ENCODE measurements at regions not wholly inside any gene's neighbourhood (a gene's known extent, or its start where the extent isn't known, plus 50 kb on each side); places are given as distances from the start of the nearest gene placed in this dataset.

- no peaks in the 10 kb centered on the region for H3K4me1 ChIP-seq
- no peaks in the 10 kb centered on the region for H3K36me3 ChIP-seq
- H3K4me3 ChIP-seq, result no peak overlapping the region
- no peak overlapping the region for H3K27ac ChIP-seq
- H3K27me3 ChIP-seq, result no peaks in the 10 kb centered on the region
- WGBS, 2 donors, result 71 to 75% methylated on average over 3 of the region's 3 CpGs
- no peak for ATAC-seq (ENCODE audit: low FRiP score in 2 of 2)
- TF ChIP-seq POLR2A (IDR thresholded peaks at IDR 0.05), result no peak
- TF ChIP-seq EP300 (IDR thresholded peaks at IDR 0.05), result no peak
- TF ChIP-seq POLR2AphosphoS5 (IDR thresholded peaks at IDR 0.05), result no peak
- no peak for TF ChIP-seq CTCF (IDR thresholded peaks at IDR 0.05)
- no peaks in the 10 kb centered on the region for H3K9me3 ChIP-seq
- no peak for DNase-seq
These were observed 232.5 kb upstream of the ZP4 start for GRCh38 chr1:238123201-238123600.

GRCh38 chr1:238119861-238120260 lies 229.1 kb upstream of the ZP4 start:
- ATAC-seq (ENCODE audit: low FRiP score in 2 of 2), result no peak
- Histone ChIP-seq H3K4me3 (no peak overlapping the region), H3K27ac (no peak overlapping the region), H3K4me1 (no peaks in the 10 kb centered on the region), H3K9me3 (no peaks in the 10 kb centered on the region), H3K36me3 (no peaks in the 10 kb centered on the region), H3K27me3 (no peaks in the 10 kb centered on the region)
- WGBS, 2 donors, result 53 to 74% methylated on average over 1 of the region's 1 CpG
- TF ChIP-seq POLR2A (IDR thresholded peaks at IDR 0.05) (no peak), CTCF (IDR thresholded peaks at IDR 0.05) (no peak), EP300 (IDR thresholded peaks at IDR 0.05) (no peak), POLR2AphosphoS5 (IDR thresholded peaks at IDR 0.05) (no peak)
- DNase-seq, result no peak

- WGBS, 2 donors, result 55 to 57% methylated on average over 4 of the region's 4 CpGs
- Histone ChIP-seq H3K4me1 (no peaks in the 10 kb centered on the region), H3K4me3 (no peak overlapping the region), H3K36me3 (no peaks in the 10 kb centered on the region), H3K9me3 (no peaks in the 10 kb centered on the region), H3K27ac (no peak overlapping the region), H3K27me3 (no peaks in the 10 kb centered on the region)
- ATAC-seq (ENCODE audit: low FRiP score in 2 of 2) (no peak), DNase-seq (no peak)
- TF ChIP-seq POLR2AphosphoS5 (IDR thresholded peaks at IDR 0.05), result no peak
- no peak for TF ChIP-seq POLR2A (IDR thresholded peaks at IDR 0.05)
- no peak for TF ChIP-seq EP300 (IDR thresholded peaks at IDR 0.05)
- TF ChIP-seq CTCF (IDR thresholded peaks at IDR 0.05), result no peak
These were observed 228.3 kb upstream of the ZP4 start for GRCh38 chr1:238119060-238119459.

- no peak for TF ChIP-seq CTCF (IDR thresholded peaks at IDR 0.05)
- no peak for TF ChIP-seq POLR2AphosphoS5 (IDR thresholded peaks at IDR 0.05)
- TF ChIP-seq EP300 (IDR thresholded peaks at IDR 0.05), result no peak
These were observed 225.1 kb upstream of the ZP4 start for GRCh38 chr1:238115852-238116251.

GRCh38 chr1:238112952-238113621 lies 222.4 kb upstream of the ZP4 start:
- H3K4me3 ChIP-seq, result no peak overlapping the region
- H3K9me3 ChIP-seq, result no peaks in the 10 kb centered on the region
- no peak for DNase-seq
- no peaks in the 10 kb centered on the region for H3K4me1 ChIP-seq
- ATAC-seq (ENCODE audit: low FRiP score in 2 of 2), result no peak
- H3K36me3 ChIP-seq, result no peaks in the 10 kb centered on the region
- TF ChIP-seq POLR2A (IDR thresholded peaks at IDR 0.05), result no peak
- TF ChIP-seq POLR2AphosphoS5 (IDR thresholded peaks at IDR 0.05), result no peak
- TF ChIP-seq EP300 (IDR thresholded peaks at IDR 0.05), result no peak
- TF ChIP-seq CTCF (IDR thresholded peaks at IDR 0.05), result no peak
- H3K27me3 ChIP-seq, result no peaks in the 10 kb centered on the region
- H3K27ac ChIP-seq, result no peak overlapping the region
- WGBS, 2 donors, result 69 to 81% methylated on average over 5 of the region's 5 CpGs

More at GRCh38 chr1:238115852-238116251, 225.1 kb upstream of the ZP4 start:
- DNase-seq (no peak), ATAC-seq (ENCODE audit: low FRiP score in 2 of 2) (no peak)
- no peak overlapping the region for H3K4me3 ChIP-seq
- no peak overlapping the region for H3K27ac ChIP-seq
- 72 to 82% methylated on average over 3 of the region's 3 CpGs for WGBS, 2 donors
- no peaks in the 10 kb centered on the region for H3K36me3 ChIP-seq
- no peaks in the 10 kb centered on the region for H3K4me1 ChIP-seq
- no peaks in the 10 kb centered on the region for H3K27me3 ChIP-seq
- no peaks in the 10 kb centered on the region for H3K9me3 ChIP-seq

All from upper lobe of left lung (tissue), 6 donors.